HEK293T (cell line): ENCODE measurements at regions not wholly inside any gene's neighbourhood (a gene's known extent, or its start where the extent isn't known, plus 50 kb on each side); places are given as distances from the start of the nearest gene placed in this dataset.

Experiments
- CTCF ChIA-PET: fragments of 350-600 bp; formaldehyde crosslinking; extraction: SDS; loops from one replicate; lab custom pipeline; 2021; ENCODE audit warnings: antibody characterized with exemption, inconsistent platforms; lab: Yijun Ruan, JAX
- POLR2A ChIA-PET: fragments of 350-600 bp; formaldehyde crosslinking; extraction: SDS; loops from one replicate; lab custom pipeline; 2020; ENCODE audit warnings: antibody characterized with exemption, inconsistent platforms; lab: Yijun Ruan, JAX
- DNase-seq: peaks from one replicate; pipeline ENCODE4 v3.0.0; 2012; ENCODE audit warnings: mixed read lengths; ENCODE audit errors: extremely low spot score
- ARNT ChIP-seq: fragments of 450-650 bp; IDR thresholded peaks from 2 replicates; pipeline ENCODE4 v1.6.1; 2017; ENCODE audit warnings: mild to moderate bottlenecking
- BHLHE40 ChIP-seq: fragments of 450-650 bp; IDR thresholded peaks from 2 replicates; pipeline ENCODE4 v1.6.1; 2016; ENCODE audit warnings: mild to moderate bottlenecking, moderate library complexity, borderline replicate concordance
- CTBP1 ChIP-seq: fragments of 450-650 bp; IDR thresholded peaks from 2 replicates; pipeline ENCODE4 v1.6.1; 2016; ENCODE audit warnings: borderline replicate concordance
- ELF4 ChIP-seq: fragments of 450-650 bp; IDR thresholded peaks from 2 replicates; pipeline ENCODE4 v1.6.1; 2017; ENCODE audit warnings: antibody characterized with exemption
- FOXA1 ChIP-seq: fragments of 450-650 bp; IDR thresholded peaks from 2 replicates; pipeline ENCODE4 v1.6.1; 2016; ENCODE audit warnings: mild to moderate bottlenecking
- FOXK2 ChIP-seq: fragments of 450-650 bp; IDR thresholded peaks from 2 replicates; pipeline ENCODE4 v1.6.1; 2016; ENCODE audit warnings: mild to moderate bottlenecking
- FOXM1 ChIP-seq: fragments of 450-650 bp; IDR thresholded peaks from 2 replicates; pipeline ENCODE4 v1.6.1; 2017; ENCODE audit warnings: mild to moderate bottlenecking, borderline replicate concordance
- HDGF ChIP-seq: fragments of 450-650 bp; IDR thresholded peaks from 2 replicates; pipeline ENCODE4 v1.6.1; 2017; ENCODE audit warnings: antibody characterized with exemption, borderline replicate concordance
- L3MBTL2 ChIP-seq: fragments of 450-650 bp; conservative IDR thresholded peaks from 2 replicates; pipeline ENCODE4 v1.6.1; 2016; ENCODE audit warnings: mild to moderate bottlenecking
- LEF1 ChIP-seq: fragments of 450-650 bp; IDR thresholded peaks from 2 replicates; pipeline ENCODE4 v1.6.1; 2017; ENCODE audit warnings: mild to moderate bottlenecking, borderline replicate concordance
- NFRKB ChIP-seq: fragments of 450-650 bp; IDR thresholded peaks from 2 replicates; pipeline ENCODE4 v1.6.1; 2016; ENCODE audit warnings: mild to moderate bottlenecking, moderate library complexity
- SP1 ChIP-seq: fragments of 450-650 bp; IDR thresholded peaks from 2 replicates; pipeline ENCODE4 v1.6.1; 2017
- SUZ12 ChIP-seq: fragments of 450-650 bp; IDR thresholded peaks from 2 replicates; pipeline ENCODE4 v1.6.1; 2016; ENCODE audit warnings: mild to moderate bottlenecking
- TARDBP ChIP-seq: fragments of 450-650 bp; IDR thresholded peaks from 2 replicates; pipeline ENCODE4 v1.6.1; 2016
- ZNF384 ChIP-seq: fragments of 450-650 bp; IDR thresholded peaks from 2 replicates; pipeline ENCODE4 v1.6.1; 2016
- TF ChIP-seq, protein P1 (sequence below): fragments of 450-650 bp; IDR thresholded peaks from 2 replicates; pipeline ENCODE4 v1.6.1; 2016

DNA sequence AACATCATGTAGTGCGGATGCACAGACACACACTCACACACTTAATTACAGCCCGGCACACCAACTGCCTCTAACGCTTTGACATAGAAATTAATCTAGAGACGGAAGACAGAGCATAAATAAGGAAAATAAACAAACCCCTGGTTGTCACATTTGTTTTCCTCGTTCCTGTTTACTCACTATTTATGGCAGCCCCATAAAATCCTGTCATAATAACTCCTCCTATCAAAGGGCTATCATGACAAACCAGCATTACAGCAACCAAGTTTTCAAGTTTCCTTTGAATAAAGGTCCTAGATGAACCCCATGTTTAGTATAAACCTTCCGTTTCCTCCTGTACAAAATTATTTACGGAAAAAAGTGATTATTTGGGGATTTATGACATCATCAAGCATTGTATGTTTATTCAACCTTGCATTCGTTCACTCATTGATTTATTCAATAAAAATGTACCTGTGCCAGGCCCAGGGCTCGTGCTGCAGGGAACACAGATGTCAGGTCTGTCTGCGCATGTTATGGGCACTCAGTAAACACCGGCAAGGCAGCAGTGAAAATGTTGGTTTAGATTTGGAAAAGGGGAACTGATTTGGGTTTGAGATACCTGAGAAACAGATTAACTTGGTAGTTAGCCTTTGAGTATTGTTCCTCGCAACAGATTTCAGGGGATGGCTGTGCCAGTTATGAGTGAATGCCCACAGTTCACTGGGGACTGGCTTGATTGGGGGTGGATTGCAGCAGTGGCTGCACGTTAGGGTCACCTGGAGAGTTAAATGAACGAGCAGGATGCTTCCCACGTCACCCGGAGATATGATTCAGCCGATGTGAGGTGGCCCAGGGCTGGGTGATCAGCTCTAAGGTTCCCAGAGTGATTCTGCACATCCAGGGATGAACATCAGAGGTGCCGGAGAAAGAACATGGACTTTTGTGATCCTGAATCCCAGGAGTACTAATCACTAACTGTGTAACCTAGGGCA, 295.3 kb upstream of the FOXQ1 start:
- TF ChIP-seq ELF4 (no peak), SUZ12 (no peak), CTBP1 (no peak), TARDBP (no peak), L3MBTL2 (no peak), NFRKB (no peak), FOXM1 (no peak), BHLHE40 (no peak), FOXA1 (no peak), FOXK2 (no peak), HDGF (no peak), ZNF384 (no peak), ARNT (no peak), LEF1 (no peak)
- TF ChIP-seq, protein P1, sequence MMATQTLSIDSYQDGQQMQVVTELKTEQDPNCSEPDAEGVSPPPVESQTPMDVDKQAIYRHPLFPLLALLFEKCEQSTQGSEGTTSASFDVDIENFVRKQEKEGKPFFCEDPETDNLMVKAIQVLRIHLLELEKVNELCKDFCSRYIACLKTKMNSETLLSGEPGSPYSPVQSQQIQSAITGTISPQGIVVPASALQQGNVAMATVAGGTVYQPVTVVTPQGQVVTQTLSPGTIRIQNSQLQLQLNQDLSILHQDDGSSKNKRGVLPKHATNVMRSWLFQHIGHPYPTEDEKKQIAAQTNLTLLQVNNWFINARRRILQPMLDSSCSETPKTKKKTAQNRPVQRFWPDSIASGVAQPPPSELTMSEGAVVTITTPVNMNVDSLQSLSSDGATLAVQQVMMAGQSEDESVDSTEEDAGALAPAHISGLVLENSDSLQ = no peak
- no peak for DNase-seq
- CTCF ChIA-PET = no interaction called here
- POLR2A ChIA-PET = no interaction called here

DNA sequence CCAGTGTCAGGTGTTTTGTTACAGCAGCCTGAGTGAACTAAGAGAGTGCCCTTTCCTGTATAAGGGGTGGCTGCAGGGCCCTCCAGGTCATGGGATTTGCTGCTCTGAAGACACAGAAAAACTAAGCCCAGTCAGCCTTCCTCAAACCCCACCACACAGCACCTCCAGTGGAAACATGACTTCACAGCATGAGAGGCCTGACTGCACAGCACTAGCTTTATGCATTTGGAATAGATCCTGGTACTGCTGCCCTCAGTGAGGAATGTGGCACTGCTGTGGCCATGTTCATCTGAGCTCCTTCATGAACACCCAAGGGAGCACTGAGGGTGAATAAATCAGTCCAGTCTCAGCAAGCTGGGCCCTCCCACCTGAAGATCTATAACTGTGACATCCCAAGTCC, 296.1 kb upstream of the FOXQ1 start:
- POLR2A ChIA-PET = no interaction called here
- TF ChIP-seq SUZ12 = no peak
- TF ChIP-seq CTBP1 = no peak
- TF ChIP-seq NFRKB = no peak
- no peak for TF ChIP-seq FOXM1

DNA sequence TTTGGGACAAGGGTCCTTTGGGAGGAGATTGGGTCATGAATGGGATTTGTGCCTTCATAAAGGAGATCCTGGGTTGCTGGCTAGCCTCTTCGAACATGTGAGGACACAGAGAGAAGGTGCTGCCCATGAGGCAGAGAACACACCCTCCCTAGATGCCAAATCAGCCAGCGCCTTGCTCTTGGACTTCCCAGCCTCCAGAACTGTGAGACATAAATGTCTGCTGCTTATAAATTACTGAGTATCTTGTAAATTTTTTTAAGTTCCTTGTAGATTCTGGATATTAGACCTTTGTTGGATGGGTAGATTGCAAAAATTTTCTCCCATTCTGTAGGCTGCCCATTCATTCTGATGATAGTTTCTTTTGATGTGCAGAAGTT, 297.5 kb upstream of the FOXQ1 start:
- ChIA-PET CTCF (no interaction called here), POLR2A (no interaction called here)
- TF ChIP-seq FOXM1 (no peak), NFRKB (no peak), ZNF384 (no peak), LEF1 (no peak), BHLHE40 (no peak)
- no peak for DNase-seq

More for the DNA sequence above, 296.1 kb upstream of the FOXQ1 start:
- DNase-seq = peak; percentile 45
- CTCF ChIA-PET = no interaction called here

DNA sequence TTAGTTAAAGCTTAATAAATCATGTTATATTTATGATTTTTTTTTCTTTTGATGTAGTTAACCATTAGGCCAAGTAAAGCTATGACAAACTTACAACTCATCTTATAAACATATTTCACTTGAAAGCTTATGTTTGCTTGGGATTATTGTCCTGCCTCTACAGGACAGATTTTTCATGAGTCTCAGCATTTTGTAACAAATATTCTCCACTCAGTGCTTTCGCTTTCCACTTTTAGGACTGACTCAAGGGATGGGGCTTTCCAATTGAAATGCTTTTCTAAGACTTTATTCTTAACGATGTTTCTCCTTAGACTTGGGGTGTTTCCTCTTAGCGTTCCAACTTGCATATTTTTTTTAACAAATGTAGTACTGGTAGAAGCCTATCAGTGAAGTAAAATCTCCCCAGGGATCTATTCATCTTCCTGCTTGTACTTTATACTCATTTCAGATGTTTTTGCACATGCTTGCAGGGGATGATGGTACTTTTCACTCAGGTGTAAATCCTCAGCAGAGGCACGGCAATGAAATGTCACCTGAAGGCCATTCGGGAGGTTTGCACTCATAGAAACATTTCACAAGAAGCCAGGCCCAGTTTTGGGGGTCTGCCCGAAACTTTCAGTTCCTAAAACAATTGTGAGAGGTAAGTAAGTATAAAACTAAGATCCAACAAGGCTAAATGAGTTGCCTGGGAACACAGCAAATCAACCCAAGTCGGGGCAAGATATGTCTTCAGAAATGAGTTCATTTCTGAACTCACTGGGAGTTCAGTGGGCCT, 298.1 kb upstream of the FOXQ1 start:
- TF ChIP-seq TARDBP (no peak), ELF4 (no peak), SUZ12 (no peak), L3MBTL2 (no peak), ZNF384 (no peak), FOXA1 (no peak), NFRKB (no peak), SP1 (no peak), ARNT (no peak), LEF1 (no peak), HDGF (no peak)
- TF ChIP-seq, protein P1 = no peak
- ChIA-PET POLR2A (no interaction called here), CTCF (no interaction called here)
- DNase-seq = no peak

DNA sequence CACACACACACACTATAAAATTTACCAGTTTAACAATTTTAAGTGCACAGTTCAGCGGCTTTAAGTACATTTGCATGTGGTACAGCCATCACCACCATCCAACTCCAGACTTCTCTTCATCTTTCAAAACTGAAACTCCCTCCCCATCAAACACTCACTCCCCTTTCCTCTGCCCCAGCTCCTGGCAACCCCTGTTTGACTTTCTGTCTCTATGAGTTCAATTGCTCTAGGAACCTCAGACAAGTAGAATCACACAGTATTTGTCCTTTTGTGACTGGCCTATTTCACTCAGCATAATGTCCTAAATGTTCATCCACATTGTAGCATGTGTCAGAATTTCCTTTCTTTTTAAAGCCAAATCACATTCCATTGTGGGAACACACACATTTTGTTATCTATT, 302.8 kb upstream of the FOXQ1 start:
- CTCF ChIA-PET = no interaction called here
- no peak for DNase-seq
- POLR2A ChIA-PET = no interaction called here
- TF ChIP-seq, protein P1 = no peak
- TF ChIP-seq ARNT (no peak), FOXA1 (no peak), SP1 (no peak), L3MBTL2 (no peak), HDGF (no peak), CTBP1 (no peak), ZNF384 (no peak), FOXM1 (no peak), TARDBP (no peak), LEF1 (no peak), NFRKB (no peak)

DNA sequence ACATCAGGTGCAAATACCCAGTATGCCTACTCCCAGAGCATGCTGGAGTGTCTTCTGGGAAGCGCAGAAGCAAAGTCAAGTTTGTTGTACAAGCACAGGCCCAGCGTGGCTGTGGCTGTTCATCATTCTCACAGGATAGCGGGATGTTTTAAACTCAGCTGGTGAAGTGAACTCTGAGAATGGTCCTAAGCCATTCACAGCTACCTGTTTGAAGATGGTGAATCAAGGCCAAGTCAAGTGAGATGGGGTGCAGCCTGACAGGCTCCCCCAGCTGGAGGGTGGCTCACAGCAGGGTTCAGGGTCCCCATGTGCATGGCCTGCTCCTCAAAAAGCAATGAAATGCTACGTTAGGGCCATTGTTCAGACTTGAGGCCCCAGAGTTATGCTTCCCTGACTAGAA, 304.7 kb upstream of the FOXQ1 start:
- TF ChIP-seq SUZ12 (no peak), NFRKB (no peak), CTBP1 (no peak), ARNT (no peak), LEF1 (no peak), FOXA1 (no peak), FOXK2 (no peak), SP1 (no peak), BHLHE40 (no peak), HDGF (no peak)
- TF ChIP-seq, protein P1 = no peak
- no peak for DNase-seq
- ChIA-PET POLR2A (no interaction called here), CTCF (interaction anchor here (0.6 to 0.7 kb wide), 2 partner anchors 12 to 389 kb away, joined by 3 read pairs; no protein-coding TSS in a partner anchor)
